ENCODE measurements at regions not wholly inside any gene's neighbourhood (a gene's known extent, or its start where the extent isn't known, plus 50 kb on each side); places are given as distances from the start of the nearest gene placed in this dataset.

GRCh38 chr6:149166336-149166735 lies 151.2 kb upstream of the TAB2 start:
- no peak for TF ChIP-seq EGR1 (IDR thresholded peaks at IDR 0.05)
- no peak for TF ChIP-seq EP300 (IDR thresholded peaks at IDR 0.05; ENCODE audit: borderline replicate concordance)
- no peak for TF ChIP-seq CREB1 (IDR thresholded peaks at IDR 0.05; ENCODE audit: low read depth)
- TF ChIP-seq REST (IDR thresholded peaks at IDR 0.05; ENCODE audit: low read depth) = no peak
- no peak for TF ChIP-seq TAF1 (IDR thresholded peaks at IDR 0.05; ENCODE audit: low read depth)
- TF ChIP-seq YY1 (IDR thresholded peaks at IDR 0.05; ENCODE audit: low read depth) = no peak
- no peak for TF ChIP-seq TEAD4 (IDR thresholded peaks at IDR 0.05)
